ENCODE measurements at regions not wholly inside any gene's neighbourhood (a gene's known extent, or its start where the extent isn't known, plus 50 kb on each side); places are given as distances from the start of the nearest gene placed in this dataset.

GRCh38 chr10:36211856-36212255 is 569.8 kb upstream of the FZD8 start:
- ATAC-seq (ENCODE audit: insufficient read depth, low FRiP score): no peak

DNA sequence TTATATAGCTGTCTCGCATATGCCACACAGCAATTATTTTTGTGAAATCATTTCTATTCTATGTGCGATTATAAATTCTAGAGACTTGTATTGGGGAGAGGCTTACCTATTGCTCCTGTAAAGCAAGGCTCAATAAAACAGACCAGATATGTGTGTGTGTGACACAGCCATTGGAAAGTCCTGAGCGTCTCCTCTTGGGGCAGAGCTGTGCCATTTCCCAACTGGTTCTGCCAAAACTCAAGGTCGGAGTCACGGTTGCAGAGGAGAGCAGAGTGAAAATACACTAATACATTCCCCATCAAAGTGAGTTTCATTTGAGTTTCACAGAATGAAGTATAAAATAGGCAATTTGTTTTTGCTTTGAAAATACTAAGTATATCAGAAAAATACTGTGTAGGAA is 567.4 kb upstream of the FZD8 start:
- H3K27me3 ChIP-seq (ENCODE audit: control insufficient read depth in 3 of 3, insufficient read depth in 3 of 3, low read length in 2 of 3): no peaks in the 10 kb centered on the region
- TF ChIP-seq, protein P1, sequence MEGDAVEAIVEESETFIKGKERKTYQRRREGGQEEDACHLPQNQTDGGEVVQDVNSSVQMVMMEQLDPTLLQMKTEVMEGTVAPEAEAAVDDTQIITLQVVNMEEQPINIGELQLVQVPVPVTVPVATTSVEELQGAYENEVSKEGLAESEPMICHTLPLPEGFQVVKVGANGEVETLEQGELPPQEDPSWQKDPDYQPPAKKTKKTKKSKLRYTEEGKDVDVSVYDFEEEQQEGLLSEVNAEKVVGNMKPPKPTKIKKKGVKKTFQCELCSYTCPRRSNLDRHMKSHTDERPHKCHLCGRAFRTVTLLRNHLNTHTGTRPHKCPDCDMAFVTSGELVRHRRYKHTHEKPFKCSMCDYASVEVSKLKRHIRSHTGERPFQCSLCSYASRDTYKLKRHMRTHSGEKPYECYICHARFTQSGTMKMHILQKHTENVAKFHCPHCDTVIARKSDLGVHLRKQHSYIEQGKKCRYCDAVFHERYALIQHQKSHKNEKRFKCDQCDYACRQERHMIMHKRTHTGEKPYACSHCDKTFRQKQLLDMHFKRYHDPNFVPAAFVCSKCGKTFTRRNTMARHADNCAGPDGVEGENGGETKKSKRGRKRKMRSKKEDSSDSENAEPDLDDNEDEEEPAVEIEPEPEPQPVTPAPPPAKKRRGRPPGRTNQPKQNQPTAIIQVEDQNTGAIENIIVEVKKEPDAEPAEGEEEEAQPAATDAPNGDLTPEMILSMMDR (IDR thresholded peaks at IDR 0.05; ENCODE audit: control extremely low read depth, extremely low read depth): no peak
- 96 to 97% methylated on average over 5 of the region's 5 CpGs for WGBS, 2 donors

More at GRCh38 chr10:36211856-36212255, 569.8 kb upstream of the FZD8 start:
- TF ChIP-seq, protein P1 (IDR thresholded peaks at IDR 0.05; ENCODE audit: control extremely low read depth, extremely low read depth): no peak
- no peaks in the 10 kb centered on the region for H3K36me3 ChIP-seq (ENCODE audit: control insufficient read depth in 4 of 4, insufficient read depth in 4 of 4, low read length in 4 of 4)
- no peaks in the 10 kb centered on the region for H3K27me3 ChIP-seq (ENCODE audit: control insufficient read depth in 3 of 3, insufficient read depth in 3 of 3, low read length in 2 of 3)
- H3K9ac ChIP-seq (ENCODE audit: insufficient read depth in 1 of 2, low read length in 2 of 2): no peak overlapping the region
- no peak overlapping the region for H3K27ac ChIP-seq (ENCODE audit: low read depth in 1 of 2, low read length in 1 of 2)
- no peak for DNase-seq
- no peak overlapping the region for H3K4me3 ChIP-seq
- H3K9me3 ChIP-seq (ENCODE audit: control insufficient read depth in 4 of 4, insufficient read depth in 3 of 4, low read length in 3 of 4): no peaks in the 10 kb centered on the region
- no peaks in the 10 kb centered on the region for H3K4me1 ChIP-seq (ENCODE audit: control insufficient read depth in 5 of 5, insufficient read depth in 5 of 5, low read length in 5 of 5)
- WGBS, 2 donors: 89 to 92% methylated on average over 2 of the region's 2 CpGs

GRCh38 chr10:36202881-36203280 is 560.8 kb upstream of the FZD8 start:
- H3K9me3 ChIP-seq (ENCODE audit: control insufficient read depth in 4 of 4, insufficient read depth in 3 of 4, low read length in 3 of 4): no peaks in the 10 kb centered on the region
- no peak for DNase-seq
- ATAC-seq (ENCODE audit: insufficient read depth, low FRiP score): no peak
- WGBS, 2 donors: 74 to 78% methylated on average over 1 of the region's 1 CpG
- TF ChIP-seq, protein P1 (IDR thresholded peaks at IDR 0.05; ENCODE audit: control extremely low read depth, extremely low read depth): no peak
- no peak overlapping the region for H3K9ac ChIP-seq (ENCODE audit: insufficient read depth in 1 of 2, low read length in 2 of 2)
- no peaks in the 10 kb centered on the region for H3K27me3 ChIP-seq (ENCODE audit: control insufficient read depth in 3 of 3, insufficient read depth in 3 of 3, low read length in 2 of 3)
- H3K4me1 ChIP-seq (ENCODE audit: control insufficient read depth in 5 of 5, insufficient read depth in 5 of 5, low read length in 5 of 5): no peaks in the 10 kb centered on the region
- no peak overlapping the region for H3K27ac ChIP-seq (ENCODE audit: low read depth in 1 of 2, low read length in 1 of 2)
- no peak overlapping the region for H3K4me3 ChIP-seq
- no peaks in the 10 kb centered on the region for H3K36me3 ChIP-seq (ENCODE audit: control insufficient read depth in 4 of 4, insufficient read depth in 4 of 4, low read length in 4 of 4)

More for the DNA sequence above, 567.4 kb upstream of the FZD8 start:
- ATAC-seq (ENCODE audit: insufficient read depth, low FRiP score): no peak
- Histone ChIP-seq H3K36me3 (ENCODE audit: control insufficient read depth in 4 of 4, insufficient read depth in 4 of 4, low read length in 4 of 4) (no peaks in the 10 kb centered on the region), H3K9me3 (ENCODE audit: control insufficient read depth in 4 of 4, insufficient read depth in 3 of 4, low read length in 3 of 4) (no peaks in the 10 kb centered on the region), H3K9ac (ENCODE audit: insufficient read depth in 1 of 2, low read length in 2 of 2) (no peak overlapping the region), H3K4me3 (no peak overlapping the region), H3K4me1 (ENCODE audit: control insufficient read depth in 5 of 5, insufficient read depth in 5 of 5, low read length in 5 of 5) (no peaks in the 10 kb centered on the region), H3K27ac (ENCODE audit: low read depth in 1 of 2, low read length in 1 of 2) (no peak overlapping the region)
- DNase-seq: no peak

DNA sequence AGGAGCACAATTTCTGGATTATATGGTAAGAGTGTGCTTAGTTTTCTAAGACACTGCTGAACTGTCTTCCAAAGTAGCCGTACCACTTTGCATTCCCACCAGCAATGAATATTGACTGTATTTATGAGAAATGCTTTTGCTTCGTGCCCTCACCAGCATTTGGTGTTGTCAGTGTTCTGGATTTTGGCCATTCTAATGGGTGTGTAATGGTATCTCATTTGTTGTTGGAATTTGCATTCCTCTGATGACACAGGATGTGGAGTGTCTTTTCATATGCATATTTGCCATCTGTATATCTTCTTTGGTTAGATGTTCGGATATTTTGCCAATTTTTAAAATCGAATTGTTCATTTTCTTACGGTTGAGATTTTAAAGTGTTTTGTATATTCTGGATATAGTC is 558.5 kb upstream of the FZD8 start:
- Histone ChIP-seq H3K27me3 (ENCODE audit: control insufficient read depth in 3 of 3, insufficient read depth in 3 of 3, low read length in 2 of 3) (no peaks in the 10 kb centered on the region), H3K4me3 (no peak overlapping the region), H3K9ac (ENCODE audit: insufficient read depth in 1 of 2, low read length in 2 of 2) (no peak overlapping the region), H3K36me3 (ENCODE audit: control insufficient read depth in 4 of 4, insufficient read depth in 4 of 4, low read length in 4 of 4) (no peaks in the 10 kb centered on the region), H3K9me3 (ENCODE audit: control insufficient read depth in 4 of 4, insufficient read depth in 3 of 4, low read length in 3 of 4) (no peaks in the 10 kb centered on the region), H3K27ac (ENCODE audit: low read depth in 1 of 2, low read length in 1 of 2) (no peak overlapping the region), H3K4me1 (ENCODE audit: control insufficient read depth in 5 of 5, insufficient read depth in 5 of 5, low read length in 5 of 5) (no peaks in the 10 kb centered on the region)
- TF ChIP-seq, protein P1 (IDR thresholded peaks at IDR 0.05; ENCODE audit: control extremely low read depth, extremely low read depth): no peak
- DNase-seq (no peak), ATAC-seq (ENCODE audit: insufficient read depth, low FRiP score) (no peak)
- WGBS, 2 donors: 91% methylated on average over 5 of the region's 5 CpGs
